T-helper 1 cell treated with Interleukin-12 subunit alpha and Interleukin-12 subunit beta and Interleukin-4 antibody, amounts not matched to agents 30 ng/mL and 1 ng/mL, for 36 hours (primary cell): ENCODE measurements at regions not wholly inside any gene's neighbourhood (a gene's known extent, or its start where the extent isn't known, plus 50 kb on each side); places are given as distances from the start of the nearest gene placed in this dataset.

Experiments
- intact Hi-C: fragments of 100-400 bp; cut with micrococcal nuclease; formaldehyde crosslinking; loops from one replicate; pipeline ENCODE4 v1.15.1; 2024

- intact Hi-C loops = no loop called here
Observed at GRCh38 chr7:48703466-48703865, 220.9 kb upstream of the CDC14C start.

GRCh38 chr7:48708122-48708521 lies 216.2 kb upstream of the CDC14C start:
- intact Hi-C loops = no loop called here

GRCh38 chr7:48708635-48709034 lies 215.7 kb upstream of the CDC14C start:
- intact Hi-C loops = no loop called here

GRCh38 chr7:48710995-48711394 lies 213.4 kb upstream of the CDC14C start:
- intact Hi-C loops = no loop called here

- intact Hi-C loops = no loop called here
Observed at GRCh38 chr7:48718731-48719378, 205.5 kb upstream of the CDC14C start.

GRCh38 chr7:48728799-48729198 lies 195.5 kb upstream of the CDC14C start:
- intact Hi-C loops = no loop called here

- intact Hi-C loops = no loop called here
Observed at GRCh38 chr7:48734695-48735406, 189.5 kb upstream of the CDC14C start.

GRCh38 chr7:48741545-48741944 lies 182.8 kb upstream of the CDC14C start:
- intact Hi-C loops = no loop called here

- intact Hi-C loops = no loop called here
Observed at GRCh38 chr7:48742079-48742798, 182.1 kb upstream of the CDC14C start.

GRCh38 chr7:48748081-48748833 lies 176.1 kb upstream of the CDC14C start:
- intact Hi-C loops = no loop called here

GRCh38 chr7:48755061-48755555 lies 169.2 kb upstream of the CDC14C start:
- intact Hi-C loops = no loop called here

- intact Hi-C loops = no loop called here
Observed at GRCh38 chr7:48759431-48760080, 164.8 kb upstream of the CDC14C start.

GRCh38 chr7:48760528-48761265 lies 163.7 kb upstream of the CDC14C start:
- intact Hi-C loops = no loop called here

- intact Hi-C loops = loop anchor here (5.0 kb wide), 1 partner anchor 144 kb away; no protein-coding TSS in a partner anchor
Observed at GRCh38 chr7:48780862-48781261, 143.5 kb upstream of the CDC14C start.

GRCh38 chr7:48781752-48782151 lies 142.6 kb upstream of the CDC14C start:
- intact Hi-C loops = loop anchor here (5.0 kb wide), 1 partner anchor 144 kb away; no protein-coding TSS in a partner anchor

GRCh38 chr7:48782511-48782910 lies 141.8 kb upstream of the CDC14C start:
- intact Hi-C loops = loop anchor here (5.0 kb wide), 1 partner anchor 145 kb away; no protein-coding TSS in a partner anchor

GRCh38 chr7:48786951-48787350 lies 137.4 kb upstream of the CDC14C start:
- intact Hi-C loops = no loop called here

- intact Hi-C loops = no loop called here
Observed at GRCh38 chr7:48803250-48803649, 121.1 kb upstream of the CDC14C start.

- intact Hi-C loops = no loop called here
Observed at GRCh38 chr7:48806731-48807130, 117.6 kb upstream of the CDC14C start.

- intact Hi-C loops = no loop called here
Observed at GRCh38 chr7:48811071-48811470, 113.3 kb upstream of the CDC14C start.
